Right ventricle myocardium inferior (tissue), 1 donor: ENCODE measurements at regions not wholly inside any gene's neighbourhood (a gene's known extent, or its start where the extent isn't known, plus 50 kb on each side); places are given as distances from the start of the nearest gene placed in this dataset.

ENCODE experiments used
- ATAC-seq: fragments of 200-7000 bp; cut with Tn5 transposase; one replicate; pipeline ENCODE4 v1.9.1; 2020; ENCODE audit warnings: mild to moderate bottlenecking, moderate library complexity
- DNase-seq: peaks from one replicate; pipeline ENCODE4 v3.0.0; 2021; ENCODE audit errors: missing footprints
- intact Hi-C: fragments of 100-400 bp; cut with DNase I; formaldehyde crosslinking; loops from one replicate; pipeline ENCODE4 v1.11.0; 2022
- donor health status: DM: no; HTN: yes; CAD: no; lungs with severe emphysema.

DNA sequence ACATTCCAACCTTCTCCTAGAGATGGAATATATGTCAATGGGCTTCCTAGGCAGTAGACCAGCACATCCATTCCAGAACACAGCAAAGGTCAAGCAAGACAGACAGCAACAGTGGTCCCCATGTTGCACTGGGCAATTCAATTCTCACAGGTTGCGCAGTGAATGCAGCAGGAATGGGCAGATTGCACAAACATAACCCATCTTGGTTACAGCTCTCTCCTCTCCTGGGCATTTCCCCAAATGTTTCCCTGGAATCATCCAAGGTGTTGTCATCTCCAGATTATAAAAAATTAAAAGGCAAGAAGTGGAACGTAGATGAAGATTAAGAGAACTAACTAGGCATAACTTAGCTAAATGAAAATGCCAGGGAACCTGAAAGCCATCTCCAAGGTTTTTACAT, 265.8 kb upstream of the SLC14A2 start:
- peak; percentile 55 for ATAC-seq
- intact Hi-C loops: no loop called here
- no peak for DNase-seq

DNA sequence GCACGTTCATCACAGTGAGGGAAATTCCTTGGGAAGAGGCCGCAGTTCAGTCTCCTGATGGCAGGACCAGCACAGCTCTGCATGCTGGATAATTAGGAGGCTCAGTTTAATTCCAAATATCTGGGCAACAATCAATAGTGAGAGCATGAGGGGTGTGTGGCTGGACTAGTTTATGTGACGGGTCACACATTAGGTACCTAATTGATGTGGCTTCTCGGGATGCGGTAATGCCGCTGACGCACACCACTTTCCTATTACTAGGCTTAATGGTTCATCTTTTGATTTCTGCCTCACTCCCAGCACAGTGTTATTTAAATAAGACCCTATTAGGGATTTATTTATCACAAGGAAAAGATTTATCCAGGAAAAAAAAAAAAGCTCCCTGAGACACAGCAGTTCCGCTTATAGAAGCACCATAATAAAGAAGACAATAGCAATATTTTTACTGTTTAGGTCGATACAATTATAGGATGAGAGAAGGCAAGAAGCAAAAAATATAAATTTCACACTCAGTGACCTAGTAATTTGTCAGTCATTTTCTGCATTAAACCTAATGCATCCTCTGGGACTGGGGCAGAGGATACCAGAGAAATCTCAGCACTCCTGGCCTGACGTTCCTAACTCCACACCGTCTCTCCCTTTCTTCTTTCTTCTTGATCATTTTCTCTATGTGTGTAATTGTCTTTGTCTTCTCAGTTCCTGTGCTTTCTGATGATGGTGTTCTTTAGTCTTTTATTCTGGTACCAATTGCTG, 264.7 kb upstream of the SLC14A2 start:
- DNase-seq (no peak), ATAC-seq (no peak)
- intact Hi-C loops: no loop called here

DNA sequence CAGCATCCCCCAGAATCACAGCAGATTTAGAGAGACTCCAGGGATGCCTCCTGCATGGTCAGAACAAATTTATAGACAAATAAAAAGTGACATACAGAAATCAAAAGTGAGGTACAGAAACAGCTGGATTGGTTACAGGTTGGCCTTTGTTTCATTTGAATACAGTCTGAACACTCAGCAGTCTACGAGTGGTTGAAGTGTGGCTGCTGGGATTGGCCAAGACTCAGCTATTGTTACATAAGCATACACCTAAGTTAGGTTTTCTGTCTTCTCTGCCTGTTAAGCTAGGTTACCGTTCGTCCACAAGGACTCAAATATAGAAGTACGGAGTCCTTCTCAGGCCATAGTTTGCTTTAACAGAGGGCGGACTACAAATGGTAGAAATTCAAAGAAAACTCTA, 262.4 kb upstream of the SLC14A2 start:
- no peak for ATAC-seq
- intact Hi-C loops: no loop called here

DNA sequence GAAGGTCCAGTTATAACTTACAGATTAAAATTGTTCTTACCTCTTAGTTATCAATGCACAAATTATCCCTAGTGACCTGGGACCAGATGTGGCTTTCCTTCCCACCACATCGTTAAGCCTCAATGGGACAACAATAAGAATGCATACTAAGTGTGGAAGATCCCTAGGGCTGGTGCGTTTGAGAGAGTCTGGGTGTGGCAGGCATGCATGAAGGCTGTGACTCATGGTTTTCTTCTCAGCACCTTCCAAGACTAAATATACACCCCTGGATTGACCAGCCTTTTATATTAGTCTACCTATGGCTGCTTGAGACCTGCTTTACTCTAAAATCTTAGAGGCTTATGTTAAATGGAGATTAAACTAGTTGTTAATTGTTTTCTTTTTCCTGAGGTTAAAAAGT, 261.7 kb upstream of the SLC14A2 start:
- ATAC-seq (no peak), DNase-seq (no peak)
- intact Hi-C loops: no loop called here

More for the DNA sequence above, 262.4 kb upstream of the SLC14A2 start:
- DNase-seq: no peak

DNA sequence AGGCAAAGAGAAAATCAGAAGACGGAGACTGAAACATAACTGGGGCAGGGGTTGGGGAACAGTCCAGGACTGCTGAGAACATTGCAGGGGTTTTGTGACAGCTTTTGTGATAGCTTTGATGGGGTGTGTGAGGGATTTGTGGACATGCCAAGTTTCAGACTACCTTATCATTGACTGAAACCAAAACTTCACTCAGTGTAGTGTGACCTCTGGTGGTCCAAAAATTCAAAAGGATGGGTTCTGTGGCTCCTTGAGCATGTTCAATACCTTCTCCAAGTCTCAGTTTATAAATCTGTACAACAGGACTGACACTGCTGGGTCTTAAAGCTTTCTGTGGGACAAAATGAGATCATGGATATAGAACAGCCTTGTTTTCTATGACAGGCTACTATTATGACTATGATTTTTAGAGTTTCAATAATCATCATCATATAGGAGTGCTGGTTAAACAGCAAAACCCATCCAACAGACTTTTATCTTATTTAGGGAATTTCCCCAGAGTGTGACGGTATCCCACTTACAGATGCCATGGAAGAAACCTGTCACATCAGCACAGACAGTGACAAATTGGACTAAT, 259.2 kb upstream of the SLC14A2 start:
- peak; percentile 45 for ATAC-seq
- intact Hi-C loops: no loop called here
- no peak for DNase-seq

DNA sequence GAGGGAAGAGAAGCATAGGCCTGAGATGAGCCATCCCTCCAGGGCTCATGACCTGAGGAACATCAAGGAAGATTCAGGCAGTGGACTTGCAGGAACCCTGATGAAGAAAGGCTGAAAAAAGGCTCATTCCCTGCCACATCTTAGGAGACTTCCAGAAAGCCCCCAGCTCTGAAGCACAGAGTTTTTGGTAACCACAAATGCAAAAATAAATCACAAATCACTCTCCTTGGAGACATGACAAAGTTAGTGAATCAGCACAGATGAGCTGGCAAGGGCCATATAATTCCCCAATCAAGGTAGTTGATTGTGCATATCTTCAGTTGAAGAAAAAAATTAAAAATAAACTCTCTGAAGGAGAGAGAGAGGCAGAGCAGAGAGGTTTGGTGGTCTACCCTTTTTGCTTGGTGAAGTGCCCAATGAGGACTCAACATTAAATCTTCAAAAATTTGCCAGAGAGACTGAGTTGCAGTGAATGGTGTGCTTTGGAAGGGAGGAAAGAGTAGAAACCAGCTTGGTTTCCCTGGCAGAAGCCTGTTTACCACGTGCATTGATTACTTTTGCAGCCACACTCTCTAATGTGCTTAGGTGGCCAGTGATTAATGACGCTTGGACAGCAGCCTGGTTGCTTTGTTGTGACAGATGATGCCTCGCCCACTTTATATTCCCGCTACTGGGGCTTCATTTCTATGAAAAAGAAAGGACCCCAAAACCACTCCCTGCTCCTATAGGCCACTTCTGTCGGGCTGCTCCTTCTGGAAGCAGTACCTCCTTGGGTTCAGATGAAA, 257.4 kb upstream of the SLC14A2 start:
- intact Hi-C loops: no loop called here
- no peak for DNase-seq
- ATAC-seq: no peak

DNA sequence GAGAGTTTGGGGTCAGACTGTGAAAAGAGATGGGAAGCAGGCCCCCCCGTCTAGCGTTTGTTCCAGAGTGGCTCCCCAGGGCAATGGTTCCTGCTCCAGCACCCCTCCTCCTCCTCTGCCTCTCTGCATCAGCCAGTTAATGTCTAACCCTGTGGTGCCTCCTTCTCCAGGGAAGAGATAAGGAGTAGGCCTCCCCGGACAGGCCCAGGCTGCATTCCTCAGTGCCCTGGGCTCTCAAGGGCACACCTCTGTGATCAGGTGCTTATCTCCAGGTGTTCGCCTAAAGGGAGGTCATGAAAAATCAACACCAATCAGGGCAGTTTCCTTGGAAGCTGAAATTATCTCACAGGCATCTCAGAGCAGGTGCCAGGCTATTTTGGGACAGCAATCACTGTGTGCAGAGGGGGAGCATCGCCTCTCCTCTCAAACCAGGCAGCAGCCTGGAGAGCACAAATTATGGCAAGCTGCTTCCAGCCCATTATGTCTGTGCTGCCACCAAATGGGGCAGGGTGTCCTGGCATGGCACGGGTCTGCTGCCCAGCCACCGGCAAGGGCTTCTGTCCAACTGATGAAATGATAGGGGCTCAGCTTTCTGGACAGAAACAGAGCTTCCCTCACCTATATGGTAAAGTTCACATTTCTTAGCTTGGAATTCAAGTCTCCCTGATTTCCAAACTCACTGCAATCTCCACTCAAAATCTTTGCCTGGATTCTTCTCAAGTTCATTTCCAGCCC, 255.8 kb upstream of the SLC14A2 start:
- ATAC-seq (no peak), DNase-seq (no peak)
- intact Hi-C loops: no loop called here

DNA sequence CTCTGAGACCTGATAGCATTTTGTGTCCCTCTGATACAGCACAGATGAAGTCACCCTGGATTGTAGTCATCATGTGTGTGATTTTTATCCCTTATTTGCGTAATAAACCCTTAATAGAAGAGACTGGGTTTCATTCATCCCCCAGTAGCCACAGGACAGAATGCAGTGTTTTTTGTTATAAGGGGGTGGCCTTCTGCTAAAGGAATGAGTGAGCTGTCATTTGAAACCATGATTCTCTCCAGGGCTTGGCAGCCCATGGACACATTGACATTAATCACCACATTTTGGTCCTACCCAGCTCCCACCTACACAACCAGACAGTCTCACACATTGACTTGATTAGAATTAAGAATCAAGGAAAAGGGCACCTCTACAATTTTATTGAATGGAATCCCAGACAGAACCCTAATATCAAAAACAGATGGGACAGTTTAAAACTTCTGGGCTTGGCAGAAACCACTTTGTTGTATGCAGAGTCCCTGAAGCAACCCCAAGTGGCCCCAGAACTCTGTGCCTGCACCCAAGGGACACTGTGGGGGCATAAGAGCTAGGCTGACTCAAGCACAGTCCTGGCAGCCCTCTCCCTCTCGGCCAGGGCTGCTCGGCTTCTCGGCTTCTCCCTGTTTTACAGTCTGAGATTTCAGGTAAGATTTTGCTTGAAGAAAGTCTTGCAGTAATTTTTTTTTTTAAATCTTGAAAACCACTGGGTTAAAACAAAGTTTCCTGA, 254.0 kb upstream of the SLC14A2 start:
- ATAC-seq: no peak
- intact Hi-C loops: no loop called here
- no peak for DNase-seq

DNA sequence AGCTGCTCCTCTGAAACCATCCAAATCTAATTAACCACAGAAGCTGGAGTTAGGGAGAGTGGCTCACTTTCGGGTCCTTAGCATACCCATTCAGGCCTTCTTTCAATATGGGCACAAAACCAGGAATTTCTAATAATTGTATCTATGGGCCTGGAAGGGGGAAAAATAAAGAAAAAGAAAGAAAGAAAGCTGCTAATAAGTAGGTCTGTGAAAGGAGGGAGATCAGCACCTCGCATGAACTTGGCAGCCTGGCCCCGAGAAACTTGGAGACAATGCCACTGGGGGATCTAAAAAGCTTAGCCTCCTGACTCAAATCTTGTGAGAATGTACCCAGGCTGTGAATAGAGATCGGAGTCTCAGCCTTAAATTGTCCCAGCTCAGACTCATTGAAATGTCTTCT, 252.1 kb upstream of the SLC14A2 start:
- DNase-seq (no peak), ATAC-seq (no peak)
- intact Hi-C loops: no loop called here

DNA sequence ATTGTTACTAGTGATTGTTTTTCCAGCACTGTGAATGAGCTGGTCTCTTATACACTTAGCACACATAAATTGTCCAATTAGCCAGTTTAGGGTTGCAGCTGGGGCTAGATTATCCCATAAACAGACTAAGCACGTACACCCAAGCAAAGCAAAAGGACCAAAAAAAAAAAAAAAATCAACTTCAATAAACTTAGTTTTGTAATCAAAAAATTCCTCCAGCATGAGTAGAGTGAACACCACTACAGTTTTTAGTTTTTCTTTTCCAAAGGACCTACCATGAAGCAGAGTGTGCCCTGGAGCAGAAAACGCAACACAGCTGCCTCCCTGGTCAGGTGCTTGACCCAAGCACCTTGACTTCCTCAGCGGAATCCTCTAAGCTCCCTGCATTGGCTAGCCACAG, 249.4 kb upstream of the SLC14A2 start:
- intact Hi-C loops: no loop called here
- ATAC-seq (no peak), DNase-seq (no peak)

DNA sequence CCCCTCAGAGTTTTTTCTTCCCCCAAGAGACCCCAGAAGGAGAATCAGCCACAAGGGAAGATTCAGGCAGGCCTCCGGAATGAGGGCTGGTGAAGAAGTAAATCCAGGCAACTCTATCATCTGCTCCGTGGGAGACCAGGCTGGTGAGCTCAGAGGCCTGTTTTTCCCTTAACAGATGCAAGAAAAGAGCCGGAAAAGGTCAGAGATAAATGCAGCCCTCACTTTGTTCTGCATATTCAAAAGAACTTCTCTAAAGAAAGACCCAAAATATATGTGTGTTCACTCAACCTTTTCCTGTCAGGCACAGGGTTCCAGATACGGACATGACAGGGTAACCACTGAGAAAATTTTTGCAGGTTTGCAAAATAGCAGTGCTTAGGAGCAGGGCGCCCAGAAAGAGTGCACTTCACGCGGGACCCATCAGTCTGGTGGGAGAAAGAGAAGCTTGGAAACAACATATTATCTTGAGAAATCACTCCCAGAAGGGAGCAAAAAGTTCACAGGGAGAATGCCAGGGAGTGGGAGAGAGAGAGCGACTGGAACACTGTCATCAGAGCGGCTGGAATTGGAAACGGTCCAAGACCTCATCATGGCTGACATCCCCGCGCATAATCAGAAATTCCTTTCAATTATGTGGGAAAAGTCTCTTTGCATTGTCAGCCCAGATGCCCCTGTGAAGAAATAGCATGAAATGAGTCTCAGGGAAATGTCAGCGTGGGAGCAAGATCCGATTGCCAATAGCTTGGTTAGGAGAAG, 244.8 kb upstream of the SLC14A2 start:
- no peak for ATAC-seq
- intact Hi-C loops: no loop called here
- no peak for DNase-seq

DNA sequence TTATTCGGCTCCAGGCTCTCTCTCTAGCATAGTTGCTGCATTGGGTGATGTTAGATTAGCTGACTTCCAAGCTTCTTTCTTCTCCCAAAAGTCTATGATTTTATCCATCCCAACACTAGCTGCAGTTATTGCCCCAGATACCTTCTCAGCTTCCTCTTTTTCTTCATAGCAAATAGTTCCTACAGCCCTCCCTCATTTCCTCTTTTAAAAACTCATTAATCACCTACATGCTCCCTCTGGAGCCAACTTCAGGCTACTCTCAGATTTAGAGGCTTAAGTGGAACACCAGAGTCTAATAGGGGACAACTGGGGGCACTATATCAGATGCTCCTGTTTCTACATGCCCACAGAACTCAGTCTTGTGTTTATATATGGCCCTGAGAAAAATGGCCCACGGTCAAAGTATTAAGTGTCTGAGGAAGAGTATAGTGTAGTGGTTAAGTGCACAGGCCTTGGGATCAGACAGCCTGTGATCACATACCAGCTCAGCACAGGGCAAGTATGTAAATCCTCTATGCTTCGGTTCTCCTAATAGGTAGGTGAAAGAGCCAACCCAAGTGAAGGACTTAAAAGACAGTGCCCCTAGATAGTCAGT, 241.9 kb upstream of the SLC14A2 start:
- DNase-seq (no peak), ATAC-seq (no peak)
- intact Hi-C loops: no loop called here

DNA sequence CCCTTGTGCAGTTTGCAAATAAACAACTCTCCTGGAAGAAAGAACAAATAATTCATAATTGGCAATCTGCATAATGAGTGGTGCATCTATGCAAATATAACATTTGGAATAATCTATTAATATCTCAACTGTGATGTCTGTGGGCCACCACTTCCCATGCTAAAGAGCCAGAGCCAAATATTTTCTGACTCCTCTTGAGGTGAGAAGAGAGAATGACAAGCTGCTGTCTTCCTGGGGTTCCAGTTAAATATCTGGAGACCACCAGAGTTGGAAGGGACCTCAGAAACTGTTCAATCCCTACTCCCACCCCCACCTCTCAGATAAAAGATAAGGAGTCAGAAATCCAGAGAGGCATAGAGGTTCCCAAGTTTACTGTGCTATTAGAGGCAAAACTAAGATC, 241.0 kb upstream of the SLC14A2 start:
- DNase-seq (no peak), ATAC-seq (no peak)
- intact Hi-C loops: no loop called here

DNA sequence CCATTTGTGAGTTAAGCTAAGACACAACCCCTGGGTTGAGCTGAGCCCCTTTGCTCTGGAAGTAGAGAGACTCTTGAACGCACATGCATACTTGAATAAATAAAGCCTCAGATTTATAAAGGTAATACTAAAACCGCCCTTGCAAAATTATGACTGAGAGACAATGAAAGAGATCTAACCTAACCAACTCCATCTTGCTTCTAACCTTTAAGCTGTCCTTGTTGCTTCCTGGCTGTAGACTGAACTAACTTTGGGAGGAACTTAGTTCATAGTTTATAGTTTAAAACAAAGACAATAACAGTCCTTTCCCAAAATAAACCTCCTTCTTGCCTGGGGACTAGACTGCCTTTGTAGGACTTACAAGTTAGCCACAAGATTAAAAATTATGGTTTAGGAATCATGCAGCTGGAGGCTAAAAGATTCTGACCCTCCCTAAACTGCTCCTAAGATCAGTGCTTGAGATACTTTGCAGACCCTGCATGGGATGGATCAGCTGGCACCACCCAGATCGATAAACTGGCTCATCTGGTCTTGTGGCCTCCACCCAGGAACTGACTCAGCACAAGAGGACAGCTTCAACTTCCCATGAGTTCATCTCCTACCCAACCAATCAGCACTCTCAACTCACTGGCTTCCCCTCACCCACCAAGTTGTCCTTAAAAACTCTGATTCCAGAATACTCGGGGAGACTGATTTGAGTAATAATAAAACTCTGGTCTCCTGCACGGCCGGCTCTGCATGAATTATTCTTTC, 240.2 kb upstream of the SLC14A2 start:
- intact Hi-C loops: no loop called here
- ATAC-seq: no peak

DNA sequence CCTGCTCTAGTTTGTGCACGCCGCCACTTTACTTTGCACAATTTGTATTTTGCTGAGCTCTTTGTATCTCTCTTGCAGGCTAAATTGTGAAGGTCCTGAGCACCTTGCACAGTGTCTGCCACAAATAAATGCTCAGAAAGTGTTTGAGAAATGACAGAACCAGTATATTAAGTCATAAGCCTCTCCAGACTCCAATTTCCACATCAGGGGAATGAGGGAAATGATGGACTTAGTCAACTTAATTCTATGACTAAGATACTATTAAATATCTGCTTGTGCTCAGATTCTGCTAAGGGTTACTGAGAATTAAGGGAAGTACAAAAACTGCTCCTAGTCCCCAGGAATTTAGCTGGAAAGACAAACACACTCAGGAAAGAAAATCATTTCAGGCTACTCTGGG, 239.1 kb upstream of the SLC14A2 start:
- DNase-seq (no peak), ATAC-seq (no peak)
- intact Hi-C loops: no loop called here

More for the DNA sequence above, 240.2 kb upstream of the SLC14A2 start:
- no peak for DNase-seq

DNA sequence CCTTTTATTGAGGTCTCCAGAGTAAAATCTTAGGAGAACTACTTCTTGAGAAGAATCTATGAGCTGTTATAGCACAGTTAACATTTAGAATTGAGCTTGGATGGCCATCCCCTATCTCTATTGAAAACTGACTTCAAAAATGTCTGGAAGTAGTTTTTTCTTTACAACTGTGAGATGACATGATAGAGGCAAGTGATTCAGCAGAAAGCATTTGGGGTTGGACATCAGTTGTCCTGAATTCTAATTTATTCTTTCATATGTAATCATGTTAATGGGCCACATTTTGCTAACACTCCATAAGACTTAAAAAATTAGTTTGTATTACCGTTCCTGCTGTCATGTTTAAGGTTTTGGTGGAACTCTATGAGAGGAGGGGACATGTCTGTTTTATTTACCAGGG, 237.0 kb upstream of the SLC14A2 start:
- ATAC-seq: no peak
- intact Hi-C loops: no loop called here

DNA sequence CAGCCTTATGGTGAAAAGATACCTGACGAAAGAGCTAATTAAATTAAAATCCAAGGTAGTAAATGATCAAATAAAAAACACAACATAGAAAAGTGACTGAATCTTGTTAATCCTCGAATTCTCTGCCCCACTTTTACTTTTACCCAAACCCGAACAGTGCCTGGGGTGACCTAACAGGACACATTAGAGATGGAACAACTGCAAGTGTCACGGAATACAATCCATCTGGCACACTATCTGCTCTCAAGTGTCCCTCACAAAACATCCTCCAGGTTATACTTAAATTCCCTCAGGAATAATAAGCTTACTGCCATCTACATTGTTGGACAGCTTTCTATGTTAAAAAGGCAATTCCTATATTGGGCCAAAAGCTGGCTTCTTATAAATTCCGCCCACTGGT, 236.3 kb upstream of the SLC14A2 start:
- ATAC-seq (no peak), DNase-seq (no peak)
- intact Hi-C loops: no loop called here

More for the DNA sequence above, 237.0 kb upstream of the SLC14A2 start:
- DNase-seq: no peak
